HG03135 (cell line): ENCODE measurements at regions not wholly inside any gene's neighbourhood (a gene's known extent, or its start where the extent isn't known, plus 50 kb on each side); places are given as distances from the start of the nearest gene placed in this dataset.

Experiments
- ATAC-seq: cut with Tn5 transposase; IDR thresholded peaks from one replicate; pipeline ENCODE4 v1.9.1; 2021; ENCODE audit warnings: mild to moderate bottlenecking, moderate library complexity; ENCODE audit not compliant: unreplicated experiment

- no peak for ATAC-seq
Measured at GRCh38 chr4:182973511-182973911, 56.3 kb upstream of the DCTD start.

- no peak for ATAC-seq
Measured at GRCh38 chr4:182971702-182972101, 54.5 kb upstream of the DCTD start.

GRCh38 chr4:182969651-182970279 is 52.6 kb upstream of the DCTD start:
- peak; percentile 54 for ATAC-seq

- ATAC-seq, result no peak
Measured at GRCh38 chr4:182968917-182969650, 51.9 kb upstream of the DCTD start.

GRCh38 chr4:182967403-182967802 is 50.2 kb upstream of the DCTD start:
- ATAC-seq, result no peak
